Caki2 (cell line): ENCODE measurements at regions not wholly inside any gene's neighbourhood (a gene's known extent, or its start where the extent isn't known, plus 50 kb on each side); places are given as distances from the start of the nearest gene placed in this dataset.

Experiments used
- DNase-seq: peaks from one replicate; pipeline ENCODE4 v3.0.0-alpha.2; 2015; ENCODE audit warnings: low read depth
- in situ Hi-C: cut with HindIII; loops from 2 replicates; pipeline ENCODE4 v1.10.0; 2016; ENCODE audit warnings: low sequenced_read_pairs, low pct_unique_long_range_greater_than_20kb, mixed read lengths

DNA sequence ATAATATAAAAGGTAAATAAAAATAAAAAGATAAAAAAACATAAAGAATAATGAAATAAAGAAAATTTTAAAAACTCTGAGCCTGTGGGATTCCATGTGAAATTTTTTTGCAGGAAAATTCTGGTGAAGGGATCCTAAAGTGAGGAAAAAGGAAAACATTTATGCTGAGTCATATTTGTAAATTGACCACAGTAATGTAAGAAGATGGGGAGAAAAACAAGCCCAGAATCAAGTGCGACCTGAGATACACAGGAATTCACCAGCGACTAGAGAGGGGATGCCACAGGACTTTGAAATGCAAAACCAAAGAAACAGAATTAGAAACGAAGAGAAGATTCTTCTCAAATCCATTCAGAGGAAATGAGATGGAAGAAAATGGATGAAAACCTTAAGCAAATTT lies 133.8 kb upstream of the PFKP start:
- in situ Hi-C loops: no loop called here
- no peak for DNase-seq

DNA sequence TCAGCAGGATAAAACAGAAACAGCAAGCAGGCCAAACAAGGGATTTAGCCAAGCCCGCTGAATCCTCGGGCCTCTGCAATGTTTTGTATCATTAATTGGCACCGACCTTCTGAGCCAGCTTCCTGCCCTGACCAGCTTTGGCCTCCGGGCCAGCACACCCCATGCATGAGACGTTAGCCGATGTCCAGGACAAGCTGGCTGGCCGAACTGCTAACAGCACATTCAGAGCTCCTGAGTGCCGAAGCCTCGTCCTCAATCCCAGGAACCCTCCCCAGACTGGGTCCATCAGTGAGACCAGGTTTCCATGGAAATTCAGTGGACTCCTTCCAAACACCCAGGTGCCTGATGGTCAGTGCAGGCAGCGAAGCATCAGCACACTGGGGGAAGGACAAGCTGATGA lies 134.3 kb upstream of the PFKP start:
- in situ Hi-C loops: no loop called here
- no peak for DNase-seq

DNA sequence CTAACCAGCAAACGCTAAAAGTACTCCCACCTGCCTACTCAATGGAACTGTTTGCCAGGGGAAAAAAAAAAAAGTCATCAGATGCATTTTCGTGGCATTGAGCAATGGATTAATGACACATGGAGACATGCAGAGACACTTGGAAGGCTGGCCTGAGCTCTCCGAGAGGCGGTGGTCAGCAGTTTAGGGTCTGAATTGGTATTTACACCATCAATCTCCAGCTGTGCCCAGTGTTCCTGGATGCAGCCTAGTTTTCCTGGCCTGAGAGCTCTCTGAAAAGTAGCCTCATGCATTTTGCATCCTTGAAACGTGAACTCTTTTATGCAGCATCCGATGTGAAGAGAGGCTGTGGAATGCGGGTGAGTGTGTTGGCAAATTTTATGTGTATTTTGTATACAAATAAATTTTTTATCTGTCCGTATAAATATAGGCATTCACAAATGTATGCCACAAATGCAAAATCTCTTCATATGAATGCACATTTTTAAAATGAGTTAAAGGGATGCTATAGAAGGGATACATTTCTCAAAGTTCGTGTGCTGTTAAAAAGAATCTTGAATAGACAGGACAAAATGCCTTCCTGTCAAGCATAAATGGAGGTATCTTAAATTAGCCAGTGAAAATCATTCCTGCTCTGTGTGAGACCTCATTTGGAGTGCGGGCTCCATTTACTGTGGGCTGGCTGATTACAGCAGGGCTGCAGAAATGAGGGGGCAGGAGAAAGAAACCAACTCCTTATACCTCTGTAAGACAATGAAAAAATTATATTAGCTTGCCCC lies 137.7 kb upstream of the PFKP start:
- in situ Hi-C loops: no loop called here
- no peak for DNase-seq

DNA sequence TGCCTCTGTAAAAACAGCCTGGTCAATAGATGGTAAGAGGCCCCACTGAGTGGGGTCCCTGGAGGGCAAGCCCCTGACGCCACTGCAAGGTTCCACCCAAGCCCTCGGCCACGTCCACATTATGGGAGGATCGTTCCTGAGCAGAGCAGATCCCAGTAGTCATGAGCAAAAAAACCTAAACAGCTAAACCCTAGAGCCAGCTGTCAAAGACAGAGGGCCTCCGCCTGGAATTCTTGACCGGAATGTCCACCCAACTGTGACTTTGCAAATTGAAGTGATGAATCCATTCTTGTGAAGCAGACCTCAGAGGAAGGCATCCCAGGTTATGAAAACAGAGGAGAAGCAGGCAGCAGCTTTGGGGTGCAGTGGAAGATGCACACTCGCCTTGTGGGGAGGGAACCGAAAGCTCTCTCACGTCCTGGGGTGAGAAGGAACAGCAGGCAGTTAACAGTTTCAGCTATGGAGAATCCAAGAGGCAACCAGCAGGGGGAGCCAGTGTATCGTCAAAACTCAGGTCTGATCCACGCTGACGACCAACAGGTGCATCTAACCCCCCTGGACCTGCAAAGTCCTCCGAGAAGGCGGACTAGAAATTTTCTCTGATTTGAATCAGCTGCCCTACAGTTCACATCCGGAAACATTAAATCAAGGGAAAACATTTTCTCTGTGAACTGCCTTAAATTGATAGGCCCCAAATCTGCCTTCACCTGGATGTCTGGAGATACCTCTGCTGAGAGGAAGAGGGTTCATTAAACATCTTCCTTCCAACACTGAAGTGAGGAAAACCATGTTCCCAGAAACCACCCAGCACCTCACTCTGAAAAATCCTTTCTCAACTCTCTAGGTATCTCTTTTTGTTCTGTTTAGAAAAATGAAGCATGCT lies 139.1 kb upstream of the PFKP start:
- peak; percentile 75 for DNase-seq
- in situ Hi-C loops: no loop called here

DNA sequence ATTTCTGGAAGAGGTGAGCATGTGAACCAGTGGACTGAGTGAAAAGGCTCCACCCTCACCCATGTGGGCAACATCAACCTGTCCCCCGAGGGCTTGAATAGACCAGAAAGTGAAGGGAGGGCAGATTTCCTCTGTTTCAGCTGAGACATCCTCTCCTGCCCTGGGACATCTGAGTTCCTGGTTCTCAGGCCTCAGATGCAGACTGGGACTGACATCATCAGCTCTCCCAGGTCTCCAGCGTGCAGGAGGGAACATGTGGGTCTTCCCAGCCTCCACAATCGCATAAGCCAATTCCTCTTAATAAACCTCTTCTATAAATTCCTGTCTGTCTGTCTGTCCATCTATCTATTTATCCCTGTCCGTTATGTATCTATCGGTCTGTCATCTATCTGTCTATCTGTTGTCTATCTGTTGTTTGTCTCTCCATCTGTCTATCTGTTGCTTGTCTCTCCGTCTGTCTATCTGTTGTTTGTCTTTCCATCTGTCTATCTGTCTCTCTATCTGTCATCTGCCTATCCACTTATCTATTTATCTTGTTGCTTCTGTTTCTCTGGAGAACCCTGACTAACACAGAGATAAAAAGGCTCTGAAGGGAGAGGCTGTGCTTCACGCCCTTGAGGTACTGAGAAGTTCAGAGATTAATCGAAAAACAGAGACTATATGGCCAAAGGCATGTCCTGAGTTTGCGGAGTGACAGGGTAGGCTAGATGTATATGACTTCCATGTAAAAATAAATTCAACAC lies 140.3 kb upstream of the PFKP start:
- in situ Hi-C loops: no loop called here
- DNase-seq: no peak

DNA sequence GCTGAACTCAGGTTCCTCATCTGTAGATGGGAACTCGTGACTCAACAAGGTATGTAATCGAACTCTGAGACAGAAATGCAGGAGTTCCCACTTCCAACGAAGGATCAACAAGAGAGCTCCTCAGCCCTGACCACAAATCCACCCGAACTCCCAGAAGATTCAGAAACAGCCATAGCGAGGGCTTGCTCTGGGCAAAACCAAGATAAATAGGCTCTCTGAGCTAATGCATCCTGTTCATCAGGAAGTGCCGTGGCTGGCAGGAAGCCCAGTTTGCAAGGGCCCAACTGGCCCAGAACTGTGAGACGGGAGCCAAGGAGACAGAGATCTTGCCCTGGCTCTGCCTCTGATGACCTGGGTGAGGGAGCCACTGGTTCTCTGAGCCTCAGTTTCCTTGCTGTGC lies 141.7 kb upstream of the PFKP start:
- no peak for DNase-seq

DNA sequence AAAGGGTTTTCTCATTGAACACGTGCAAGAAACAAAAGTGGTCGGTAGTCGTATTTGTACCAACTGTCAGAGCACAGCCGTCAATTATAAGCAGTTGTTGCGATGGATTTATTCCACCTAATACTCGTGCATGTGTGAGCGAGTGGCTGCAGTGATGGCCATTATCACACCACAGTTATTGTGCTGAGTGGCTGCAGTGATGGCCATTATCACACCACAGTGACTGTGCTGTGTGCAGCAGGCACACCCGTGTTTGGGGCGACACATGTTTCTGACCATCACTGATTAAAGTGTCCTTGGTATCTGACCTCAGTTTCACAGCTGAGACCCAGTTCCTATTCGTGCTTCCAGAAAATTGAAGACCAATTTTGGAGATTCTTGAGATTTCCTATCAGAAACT lies 142.9 kb upstream of the PFKP start:
- no peak for DNase-seq
- in situ Hi-C loops: no loop called here

More for the DNA sequence above, 141.7 kb upstream of the PFKP start:
- in situ Hi-C loops: no loop called here

DNA sequence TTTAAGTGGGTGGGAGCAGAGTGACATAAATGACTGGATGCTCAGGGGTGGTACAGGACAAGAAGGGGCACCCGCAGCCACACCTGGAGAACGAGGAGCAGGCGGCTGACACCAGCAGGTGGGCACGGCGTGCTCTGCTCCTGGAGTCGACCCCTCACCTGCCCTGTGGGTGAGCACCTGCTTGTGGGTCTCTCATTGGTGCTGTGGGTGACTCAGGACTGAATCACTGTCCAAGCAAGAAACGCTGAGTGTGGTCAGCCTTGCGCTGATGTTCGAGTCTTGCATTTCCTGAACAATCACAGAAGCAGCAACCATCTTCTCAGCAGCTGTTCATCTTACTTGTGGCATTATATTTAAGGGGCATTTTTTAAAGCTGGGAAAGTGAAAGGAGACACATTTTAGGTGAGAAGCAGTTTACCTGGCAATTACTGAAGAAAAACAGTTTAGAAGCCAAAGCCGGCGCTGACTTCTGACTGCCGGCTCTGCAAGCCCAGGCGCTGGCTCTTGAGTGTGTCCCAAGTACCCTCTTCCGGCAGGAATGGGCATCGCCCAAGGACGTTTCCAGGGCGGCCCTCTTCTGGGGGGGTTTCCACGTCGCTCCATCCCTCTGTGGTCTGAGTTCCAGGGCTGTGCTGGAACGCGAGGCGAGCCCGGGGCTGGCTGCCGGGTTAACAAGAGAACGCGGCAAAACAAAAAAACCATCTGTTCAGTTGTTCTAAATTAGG lies 145.2 kb upstream of the PFKP start:
- in situ Hi-C loops: no loop called here
- no peak for DNase-seq

DNA sequence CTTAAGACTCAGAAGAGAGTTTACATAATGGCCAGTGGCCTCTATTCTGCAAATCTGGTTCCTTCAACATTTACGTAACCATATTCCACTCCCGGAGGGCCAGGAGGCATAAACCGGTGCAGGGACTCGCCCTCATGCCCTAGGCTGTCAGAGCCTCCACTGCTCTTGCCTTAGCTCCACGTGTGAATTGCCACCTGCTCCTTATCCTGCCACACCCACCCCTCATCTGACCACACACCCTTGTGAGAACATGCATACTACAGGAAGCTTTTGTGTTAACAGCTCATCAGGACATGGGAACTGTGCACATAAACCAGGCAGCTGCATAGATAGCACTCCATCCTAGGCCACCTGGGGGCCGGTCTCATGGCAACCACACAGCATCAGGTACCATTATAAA lies 146.7 kb upstream of the PFKP start:
- no peak for DNase-seq
- in situ Hi-C loops: no loop called here

DNA sequence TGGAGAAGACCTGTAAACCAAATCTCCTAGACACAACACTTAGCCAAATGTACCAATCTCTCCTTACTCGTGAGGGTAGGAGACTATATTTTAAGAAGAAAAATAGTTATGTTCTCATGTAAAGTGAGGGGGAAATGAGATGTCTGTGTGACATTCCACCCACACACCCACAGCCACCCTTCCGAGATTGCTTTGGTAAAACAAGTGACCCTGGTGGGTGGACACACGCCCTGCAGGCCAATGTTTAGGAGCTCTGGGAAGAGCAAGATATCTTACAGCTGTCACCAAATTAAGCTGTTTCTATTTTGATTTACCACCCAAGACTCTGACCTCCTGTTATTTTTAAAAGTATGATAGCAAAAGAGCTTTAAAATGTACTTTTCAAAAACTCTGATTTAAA lies 147.2 kb upstream of the PFKP start:
- in situ Hi-C loops: no loop called here
- DNase-seq: no peak

DNA sequence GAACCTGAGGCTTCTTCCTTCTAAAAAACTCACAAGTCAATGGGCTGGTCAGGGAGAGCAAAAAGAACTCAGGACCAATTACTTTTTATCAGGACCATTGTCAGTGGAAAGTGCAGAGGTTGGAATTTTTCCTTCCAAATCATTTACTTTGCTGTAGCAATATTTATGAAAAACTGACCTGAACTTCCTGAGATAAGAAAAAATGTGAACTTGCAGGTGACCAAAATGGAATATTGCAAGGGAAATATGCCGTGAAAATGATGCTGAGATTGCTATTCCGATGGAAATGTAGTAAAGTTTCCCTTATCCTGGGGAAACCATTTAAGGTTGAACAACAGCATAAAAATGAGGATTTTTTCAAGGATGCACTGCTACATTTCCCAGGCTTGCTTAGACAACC lies 148.3 kb upstream of the PFKP start:
- no peak for DNase-seq
- in situ Hi-C loops: no loop called here

DNA sequence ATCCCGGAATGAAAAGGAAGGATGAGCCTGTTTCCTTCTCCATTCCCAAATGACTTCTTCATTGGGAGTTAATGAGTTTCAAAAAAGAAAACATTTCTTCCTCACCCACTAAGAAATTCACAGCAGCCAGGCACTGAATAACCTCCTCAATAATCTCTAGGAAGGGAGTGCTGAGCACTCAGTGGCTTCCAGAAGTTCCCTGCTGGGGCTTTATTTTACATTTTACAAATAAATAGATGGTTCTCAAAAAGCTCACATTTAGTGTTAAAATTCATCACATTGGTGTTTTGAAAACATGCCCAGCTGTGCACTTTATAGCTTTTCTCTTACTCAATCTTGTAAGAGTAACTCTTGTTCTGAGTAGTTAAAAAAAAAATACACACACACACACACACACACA lies 148.9 kb upstream of the PFKP start:
- in situ Hi-C loops: no loop called here
- no peak for DNase-seq

DNA sequence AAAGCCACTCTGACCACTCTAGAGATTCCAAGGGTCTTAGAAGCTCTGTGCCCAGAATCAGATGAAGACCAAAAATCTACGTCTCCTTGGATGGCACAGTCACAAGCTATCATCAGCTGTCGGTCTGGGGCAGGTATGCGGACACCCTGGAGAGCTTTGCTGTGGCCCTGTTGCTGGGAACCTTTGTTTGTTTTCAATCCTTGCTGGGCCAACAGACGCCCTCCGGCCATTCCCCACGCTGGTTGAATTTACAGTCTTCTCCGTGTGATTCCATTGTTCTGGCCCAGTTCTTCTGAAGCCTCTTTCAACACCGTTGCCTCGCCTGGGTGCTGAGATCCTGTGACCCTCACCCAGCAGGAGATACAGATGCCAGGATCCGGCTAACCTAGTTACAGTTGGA lies 149.4 kb upstream of the PFKP start:
- in situ Hi-C loops: no loop called here

DNA sequence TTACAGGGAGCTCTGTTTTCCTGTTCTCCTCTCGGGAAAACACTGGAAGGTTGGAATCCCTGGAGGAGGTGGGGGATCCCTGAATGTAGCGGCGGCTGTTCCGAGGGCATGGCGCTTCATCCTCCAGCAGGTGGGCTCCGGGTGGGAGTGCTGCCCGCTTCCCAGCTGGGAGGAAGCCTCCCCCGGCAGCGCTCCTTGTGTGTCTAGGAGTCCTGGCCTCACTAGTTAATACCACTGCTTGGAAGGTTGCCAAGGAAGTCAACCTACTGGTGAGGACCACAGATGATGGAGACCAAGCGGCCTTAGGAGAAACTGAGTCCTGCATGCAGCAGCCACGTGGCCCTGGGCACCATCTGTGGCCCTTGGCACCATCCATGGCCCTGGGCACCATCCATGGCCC lies 151.9 kb upstream of the PFKP start:
- in situ Hi-C loops: no loop called here
- no peak for DNase-seq

More for the DNA sequence above, 149.4 kb upstream of the PFKP start:
- no peak for DNase-seq

DNA sequence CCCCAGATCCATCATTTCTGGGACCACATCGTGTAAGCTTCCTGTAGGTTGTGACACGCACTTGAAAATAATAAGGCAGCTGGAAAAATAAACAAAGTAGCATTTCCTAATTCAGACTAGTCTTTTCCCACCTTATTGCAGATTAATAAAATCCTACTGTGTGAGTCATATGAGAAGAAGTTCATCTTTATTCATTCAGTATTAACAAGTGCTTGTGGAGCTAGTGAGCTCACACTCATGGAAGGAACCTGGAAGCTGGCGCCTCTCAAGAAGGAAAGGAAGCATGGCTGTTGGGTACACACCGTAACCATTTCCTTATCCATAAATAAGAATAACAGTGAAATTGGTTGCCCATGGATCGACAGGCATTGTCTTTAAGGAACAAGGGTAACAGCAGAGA lies 152.6 kb upstream of the PFKP start:
- DNase-seq: no peak
- in situ Hi-C loops: no loop called here

DNA sequence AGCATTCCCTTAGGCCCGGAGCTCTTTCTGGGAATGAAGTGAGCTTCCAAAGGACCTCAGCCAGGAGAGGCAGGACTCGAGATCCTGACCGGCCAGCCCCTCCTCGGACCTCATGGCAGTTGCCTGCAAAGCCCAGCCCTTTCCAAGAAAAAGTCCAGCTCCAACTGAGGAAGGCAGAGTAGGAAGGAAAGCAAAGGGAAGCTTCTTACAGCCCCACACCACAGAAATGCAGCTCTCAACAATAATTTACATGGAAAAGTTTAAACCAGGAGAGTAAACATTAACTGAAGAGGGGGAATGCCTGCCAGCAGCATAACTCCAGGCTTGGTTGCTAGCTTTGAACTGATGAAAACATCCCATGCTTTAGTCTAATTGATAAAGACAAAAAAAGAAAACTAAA lies 153.9 kb upstream of the PFKP start:
- in situ Hi-C loops: no loop called here
- peak; percentile 30 for DNase-seq

DNA sequence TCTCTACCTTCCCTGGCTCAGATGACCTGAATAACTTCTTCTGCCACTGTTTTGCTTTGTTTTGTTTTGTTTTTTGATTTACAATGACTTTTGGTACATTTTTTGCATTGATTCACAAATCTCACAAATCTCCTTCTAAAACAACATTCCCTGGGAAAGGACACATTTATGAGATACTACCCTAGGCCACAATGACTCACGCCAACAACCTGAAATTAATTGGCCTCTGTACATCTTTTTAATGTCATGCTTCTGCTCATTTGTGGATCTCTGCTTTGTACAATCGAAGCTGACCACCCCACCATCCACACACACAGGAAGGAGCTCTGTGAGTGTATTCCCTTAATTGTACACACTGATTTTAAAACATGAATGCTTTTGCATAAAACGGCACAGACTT lies 156.7 kb upstream of the PFKP start:
- in situ Hi-C loops: no loop called here
- DNase-seq: no peak

DNA sequence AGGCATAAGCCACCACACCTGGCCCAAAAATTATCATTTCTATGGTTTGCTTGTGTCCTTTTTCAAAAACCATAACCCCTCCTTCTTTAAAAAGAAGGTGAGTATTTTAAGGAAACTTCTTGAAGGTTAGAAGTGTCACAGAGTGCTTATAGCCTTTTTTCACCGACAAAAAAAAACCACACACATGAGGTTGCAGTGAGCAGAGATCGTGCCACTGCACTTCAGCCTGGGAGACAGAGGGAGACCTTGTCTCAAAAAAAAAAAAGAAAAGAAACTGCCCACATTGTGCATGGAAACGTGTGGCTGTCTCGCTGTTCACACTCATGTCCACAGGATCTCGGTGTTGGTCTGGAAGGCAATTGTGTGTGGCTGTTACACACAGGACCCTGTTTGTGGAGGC lies 157.4 kb upstream of the PFKP start:
- DNase-seq: no peak
- in situ Hi-C loops: no loop called here
